Astrocyte (in vitro differentiated cells and primary cell): ENCODE measurements at regions not wholly inside any gene's neighbourhood (a gene's known extent, or its start where the extent isn't known, plus 50 kb on each side); places are given as distances from the start of the nearest gene placed in this dataset.

Experiments used
- CTCF ChIP-seq: IDR thresholded peaks from 2 replicates; pipeline ENCODE4 v1.5.1; 2011; ENCODE audit warnings: low read depth, mild to moderate bottlenecking, inconsistent platforms, low read length, moderate library complexity; ENCODE audit not compliant: insufficient read depth
- EZH2 ChIP-seq: IDR thresholded peaks from 2 replicates; pipeline ENCODE4 v1.6.1; 2012; ENCODE audit warnings: mild to moderate bottlenecking, low read length, inconsistent platforms; ENCODE audit not compliant: insufficient read depth

- TF ChIP-seq CTCF (no peak), EZH2 (no peak)
Observed at GRCh38 chr1:117732956-117733355, 127.1 kb downstream of the TENT5C start.
